HepG2 (cell line): ENCODE measurements at regions not wholly inside any gene's neighbourhood (a gene's known extent, or its start where the extent isn't known, plus 50 kb on each side); places are given as distances from the start of the nearest gene placed in this dataset.
"Not testable (repeated sequence)": the region's sequence is repeated elsewhere in the genome, so short reads cannot be mapped to it uniquely, and the experiment has no call there.

ENCODE experiments used
- ATAC-seq: fragments of 200-7000 bp; cut with Tn5 transposase; 3 replicates; pipeline ENCODE4 v1.9.1; 2020; ENCODE audit warnings: mild to moderate bottlenecking, moderate library complexity
- BruUV-seq: library from RNA; stranded (reverse); fragments of 400-500 nt; replicated peaks from 2 replicates; lab custom pipeline; 2021; lab: Mats Ljungman, UMichigan
- CTCF ChIA-PET: fragments of 300-600 bp; formaldehyde crosslinking; extraction: SDS; loops from one replicate; lab custom pipeline; 2021; ENCODE audit warnings: low total read pairs, inconsistent platforms, low intra/inter-chr PET ratio; lab: Yijun Ruan, JAX
- POLR2A ChIA-PET: fragments of 350-600 bp; sonication (Branson Sonifier 250); formaldehyde crosslinking; loops from one replicate; lab custom pipeline; 2020; ENCODE audit warnings: antibody characterized with exemption, inconsistent platforms; lab: Yijun Ruan, JAX
- DNase-seq: peaks from one replicate; pipeline ENCODE4 v3.0.0-alpha.2; 2015; ENCODE audit warnings: low spot score
- FAIRE-seq: peaks from 3 replicates; lab custom pipeline; 2011; peaks lifted over from hg19 to GRCh38; lab: Jason Lieb, UNC
- H2AFZ ChIP-seq: one replicate; pipeline ENCODE4 v1.6.1; 2011; ENCODE audit warnings: low read length, inconsistent platforms
- H3K27ac ChIP-seq: fragments of 300-600 bp; 3 replicates; pipeline ENCODE4 v1.8.0; 2011; ENCODE audit warnings: mixed run types, mild to moderate bottlenecking, mixed read lengths, low read length, inconsistent platforms; ENCODE audit not compliant: insufficient read depth; ENCODE audit errors: extremely low read length
- H3K27me3 ChIP-seq, 2 experiments: fragments of 200-600 bp in 1 of 2; 2 replicates in 1 of 2; 3 replicates in 1 of 2; pipeline versions ENCODE4 v1.6.0 to v1.8.0; 2011; ENCODE audit warnings: low read length in 2 of 2, mild to moderate bottlenecking in 2 of 2, moderate library complexity in 2 of 2, inconsistent platforms in 1 of 2; ENCODE audit not compliant: insufficient read depth in 2 of 2, control insufficient read depth in 1 of 2
- H3K36me3 ChIP-seq, 2 experiments: fragments of 200-600 bp in 1 of 2; replicated peaks in 1 of 2; 2 replicates in 1 of 2; 3 replicates in 1 of 2; pipeline versions ENCODE4 v1.5.1 to v1.8.0; 2011; ENCODE audit warnings: low read length in 2 of 2, inconsistent platforms in 1 of 2; ENCODE audit not compliant: insufficient read depth in 2 of 2, control insufficient read depth in 1 of 2
- H3K4me1 ChIP-seq: 2 replicates; pipeline ENCODE4 v1.5.1; 2012; ENCODE audit warnings: low read length, inconsistent platforms; ENCODE audit not compliant: insufficient read depth
- H3K4me2 ChIP-seq: 2 replicates; pipeline ENCODE4 v1.6.0; 2011; ENCODE audit warnings: low read depth, low read length, inconsistent platforms
- H3K4me3 ChIP-seq, 3 experiments: fragments of 200-600 bp in 1 of 3; sonication (generic), shearing (Covaris generic) in 1 of 3; replicated peaks in 1 of 3; 2 replicates each; pipeline ENCODE4 v1.5.1; 2011 to 2016; ENCODE audit warnings: low read length in 3 of 3, inconsistent platforms in 2 of 3, low read depth in 2 of 3, mild to moderate bottlenecking in 2 of 3, control low read depth in 1 of 3, mixed read lengths in 1 of 3; ENCODE audit not compliant: insufficient read depth in 1 of 3
- H3K79me2 ChIP-seq: one replicate; pipeline ENCODE4 v1.6.1; 2011; ENCODE audit warnings: low read length, inconsistent platforms; ENCODE audit not compliant: insufficient read depth
- H3K9ac ChIP-seq: 2 replicates; pipeline ENCODE4 v1.6.0; 2011; ENCODE audit warnings: mild to moderate bottlenecking, low read depth, low read length, inconsistent platforms; ENCODE audit not compliant: insufficient read depth
- H3K9me3 ChIP-seq: 2 replicates; pipeline ENCODE4 v1.5.1; 2012; ENCODE audit warnings: mild to moderate bottlenecking, low read length
- H4K20me1 ChIP-seq: 2 replicates; pipeline ENCODE4 v1.6.0; 2011; ENCODE audit warnings: inconsistent platforms, mild to moderate bottlenecking, low read length, moderate library complexity; ENCODE audit not compliant: insufficient read depth
- ARNT ChIP-seq: fragments of 450-650 bp; IDR thresholded peaks from 2 replicates; pipeline ENCODE4 v1.6.1; 2017
- ATF7 ChIP-seq, 2 experiments: fragments of 450-650 bp in 1 of 2; sonication (generic) in 1 of 2; formaldehyde crosslinking in 1 of 2; IDR thresholded peaks; 2 replicates each; pipeline versions ENCODE4 v1.4.0 to v1.6.1; 2016 to 2020; ENCODE audit warnings: antibody characterized with exemption in 1 of 2, mild to moderate bottlenecking in 1 of 2, missing genetic modification reagents in 1 of 2
- ATM ChIP-seq: fragments of 450-650 bp; IDR thresholded peaks from 2 replicates; pipeline ENCODE4 v1.7.1; 2017; ENCODE audit warnings: mild to moderate bottlenecking, borderline replicate concordance
- FOXA1 ChIP-seq, 2 experiments: fragments of 450-650 bp in 1 of 2; sonication (generic) in 1 of 2; formaldehyde crosslinking in 1 of 2; IDR thresholded peaks; 2 replicates each; pipeline versions ENCODE4 v1.4.0 to v1.6.1; 2016 to 2020; ENCODE audit warnings: missing genetic modification reagents in 1 of 2
- FOXK2 ChIP-seq: fragments of 450-650 bp; IDR thresholded peaks from 2 replicates; pipeline ENCODE4 v1.6.1; 2016
- FOXP1 ChIP-seq, 2 experiments: fragments of 450-650 bp in 1 of 2; IDR thresholded peaks; 2 replicates each; pipeline ENCODE4 v1.6.1; 2017 to 2018; ENCODE audit warnings: antibody characterized with exemption in 1 of 2
- LCORL ChIP-seq, 2 experiments: fragments of 450-650 bp in 1 of 2; sonication (generic) in 1 of 2; formaldehyde crosslinking in 1 of 2; IDR thresholded peaks; 2 replicates each; pipeline versions ENCODE4 v1.5.0 to v1.6.1; 2017 to 2020; ENCODE audit warnings: antibody characterized with exemption in 1 of 2, missing genetic modification reagents in 1 of 2
- NBN ChIP-seq: fragments of 450-650 bp; conservative IDR thresholded peaks from 2 replicates; pipeline ENCODE4 v1.6.1; 2017
- NFRKB ChIP-seq: fragments of 450-650 bp; IDR thresholded peaks from 2 replicates; pipeline ENCODE4 v1.6.1; 2017
- NONO ChIP-seq, 2 experiments: fragments of 450-650 bp in 1 of 2; sonication (generic) in 1 of 2; formaldehyde crosslinking in 1 of 2; IDR thresholded peaks in 1 of 2; conservative IDR thresholded peaks in 1 of 2; 2 replicates each; pipeline versions ENCODE4 v1.6.1 to v1.8.0; 2017 to 2022; ENCODE audit warnings: mild to moderate bottlenecking in 1 of 2, missing genetic modification reagents in 1 of 2, moderate library complexity in 1 of 2
- PLRG1 ChIP-seq: fragments of 450-650 bp; conservative IDR thresholded peaks from 2 replicates; pipeline ENCODE4 v1.6.1; 2016
- RAD51 ChIP-seq: fragments of 450-650 bp; IDR thresholded peaks from 2 replicates; pipeline ENCODE4 v1.6.1; 2016; ENCODE audit warnings: borderline replicate concordance
- SOX6 ChIP-seq, 2 experiments: fragments of 450-650 bp in 1 of 2; sonication (generic) in 1 of 2; formaldehyde crosslinking in 1 of 2; IDR thresholded peaks; 2 replicates each; pipeline versions ENCODE4 v1.4.0 to v1.6.1; 2017 to 2020; ENCODE audit warnings: antibody characterized with exemption in 1 of 2, mild to moderate bottlenecking in 1 of 2, missing genetic modification reagents in 1 of 2
- TRIM22 ChIP-seq: fragments of 450-650 bp; IDR thresholded peaks from 2 replicates; pipeline ENCODE4 v1.6.1; 2017
- ZBTB40 ChIP-seq, 2 experiments: fragments of 450-650 bp in 1 of 2; sonication (generic) in 1 of 2; formaldehyde crosslinking in 1 of 2; IDR thresholded peaks; 2 replicates each; pipeline versions ENCODE4 v1.6.1 to v1.8.0; 2016 to 2022; ENCODE audit warnings: antibody characterized with exemption in 1 of 2, mild to moderate bottlenecking in 1 of 2, missing genetic modification reagents in 1 of 2
- in situ Hi-C: cut with HindIII; loops from 2 replicates; pipeline ENCODE4 v1.10.0; 2017; ENCODE audit warnings: low pct_unique_long_range_greater_than_20kb; ENCODE audit not compliant: extremely low pct_ligation_motif_present
- intact Hi-C: fragments of 100-400 bp; cut with micrococcal nuclease; formaldehyde crosslinking; loops from one replicate; pipeline ENCODE4 v1.10.0; 2022; ENCODE audit not compliant: unreplicated experiment

- in situ Hi-C loops, H3K79me2 ChIP-seq, CTCF ChIA-PET: not testable (repeated sequence)
These were observed 2806.6 kb downstream of the RPIA start for GRCh38 chr2:91498065-91498449.

More at GRCh38 chr2:91498065-91498449, 2806.6 kb downstream of the RPIA start:
- intact Hi-C loops; H3K27me3 ChIP-seq; H2AFZ ChIP-seq; H3K4me2 ChIP-seq; BruUV-seq; H3K4me3 ChIP-seq; H4K20me1 ChIP-seq; FAIRE-seq; ATAC-seq; H3K36me3 ChIP-seq; H3K4me1 ChIP-seq; DNase-seq; H3K9me3 ChIP-seq; H3K9ac ChIP-seq; H3K27ac ChIP-seq; POLR2A ChIA-PET; TF ChIP-seq ATF7 (CRISPR knock-in tag; IDR thresholded peaks at IDR 0.05); FOXP1 (CRISPR knock-in tag; IDR thresholded peaks at IDR 0.05); ZBTB40 (CRISPR knock-in tag; IDR thresholded peaks at IDR 0.05); LCORL (CRISPR knock-in tag; IDR thresholded peaks at IDR 0.05); FOXA1 (CRISPR knock-in tag; IDR thresholded peaks at IDR 0.05); NONO (CRISPR knock-in tag; conservative IDR thresholded peaks at IDR 0.05); SOX6 (CRISPR knock-in tag; IDR thresholded peaks at IDR 0.05): not testable (repeated sequence)
- 0 out of 2 replicates have a peak, but pooled peaks have one; percentile 64 for TF ChIP-seq ARNT
- peak; percentile 41 for TF ChIP-seq RAD51
- TF ChIP-seq ATF7 (IDR thresholded peaks at IDR 0.05), result peak; percentile 37; the same call in 1 of the 2 replicates
- peak; percentile 89 for TF ChIP-seq ATM
- peak; percentile 58; the same call in 1 of the 2 replicates for TF ChIP-seq NFRKB
- 0 out of 2 replicates have a peak, but pooled peaks have one; percentile 24 for TF ChIP-seq FOXP1 (IDR thresholded peaks at IDR 0.05)
- peak; percentile 91; the same call in 1 of the 2 replicates for TF ChIP-seq PLRG1
- TF ChIP-seq NBN, result peak; percentile 92; the same call in 1 of the 2 replicates
- peak; percentile 39; the same call in 1 of the 2 replicates for TF ChIP-seq ZBTB40 (IDR thresholded peaks at IDR 0.05)
- peak; percentile 50 for TF ChIP-seq LCORL (IDR thresholded peaks at IDR 0.05)
- TF ChIP-seq FOXA1 (IDR thresholded peaks at IDR 0.05), result peak; percentile 52; the same call in 1 of the 2 replicates
- peak; percentile 32; the same call in 1 of the 2 replicates for TF ChIP-seq FOXK2
- 0 out of 2 replicates have a peak, but pooled peaks have one; percentile 68 for TF ChIP-seq TRIM22
- TF ChIP-seq NONO (IDR thresholded peaks at IDR 0.05), result peak; percentile 85; the same call in 1 of the 2 replicates
- peak; percentile 95 for TF ChIP-seq SOX6 (IDR thresholded peaks at IDR 0.05)
